Nephron progenitor cell (in vitro differentiated cells): ENCODE measurements at regions not wholly inside any gene's neighbourhood (a gene's known extent, or its start where the extent isn't known, plus 50 kb on each side); places are given as distances from the start of the nearest gene placed in this dataset.

ENCODE experiments used
- DNase-seq: peaks from one replicate; pipeline ENCODE4 v3.0.0; 2021
- H3K27ac Mint-ChIP-seq: 2 replicates; pipeline ENCODE4 v1.8.0; 2021; ENCODE audit warnings: mild to moderate bottlenecking, moderate library complexity, mixed read lengths
- H3K27me3 Mint-ChIP-seq: 2 replicates; pipeline ENCODE4 v1.8.0; 2021; ENCODE audit warnings: mild to moderate bottlenecking, low read depth, mixed read lengths; ENCODE audit not compliant: poor library complexity
- H3K36me3 Mint-ChIP-seq: 2 replicates; pipeline ENCODE4 v1.8.0; 2021; ENCODE audit warnings: low read depth, mixed read lengths
- H3K4me1 Mint-ChIP-seq: 2 replicates; pipeline ENCODE4 v1.8.0; 2021; ENCODE audit warnings: mixed read lengths
- H3K4me3 Mint-ChIP-seq: 2 replicates; pipeline ENCODE4 v1.8.0; 2021; ENCODE audit warnings: mild to moderate bottlenecking, moderate library complexity, mixed read lengths
- H3K9me3 Mint-ChIP-seq: 2 replicates; pipeline ENCODE4 v1.8.0; 2021; ENCODE audit warnings: mild to moderate bottlenecking, moderate library complexity, mixed read lengths
- CTCF ChIP-seq: fragments of 200-600 bp; sonication (generic); IDR thresholded peaks from 2 replicates; pipeline ENCODE4 v1.5.0; 2021; ENCODE audit warnings: antibody characterized with exemption

- no peak overlapping the region for H3K27ac Mint-ChIP-seq
These were observed 142.3 kb downstream of the TLE3 start for GRCh38 chr15:69955240-69955894.

GRCh38 chr15:69956417-69956816 lies 141.3 kb downstream of the TLE3 start:
- Mint-ChIP-seq H3K36me3 (no peaks in the 10 kb centered on the region), H3K9me3 (no peaks in the 10 kb centered on the region), H3K27me3 (peaks cover 4% of the 10 kb centered on the region), H3K4me1 (peaks cover 19% of the 10 kb centered on the region), H3K4me3 (no peak overlapping the region), H3K27ac (no peak overlapping the region)
- DNase-seq = no peak
- no peak for TF ChIP-seq CTCF

More at GRCh38 chr15:69955240-69955894, 142.3 kb downstream of the TLE3 start:
- Mint-ChIP-seq H3K4me3 (no peak overlapping the region), H3K9me3 (no peaks in the 10 kb centered on the region), H3K36me3 (no peaks in the 10 kb centered on the region), H3K4me1 (peaks cover 19% of the 10 kb centered on the region), H3K27me3 (peaks cover 4% of the 10 kb centered on the region)
- TF ChIP-seq CTCF = no peak
- DNase-seq = no peak

GRCh38 chr15:69957175-69957574 lies 140.5 kb downstream of the TLE3 start:
- no peaks in the 10 kb centered on the region for H3K36me3 Mint-ChIP-seq
- peaks cover 4% of the 10 kb centered on the region for H3K27me3 Mint-ChIP-seq
- H3K27ac Mint-ChIP-seq = no peak overlapping the region
- peaks cover 19% of the 10 kb centered on the region for H3K4me1 Mint-ChIP-seq
- H3K9me3 Mint-ChIP-seq = no peaks in the 10 kb centered on the region
- no peak overlapping the region for H3K4me3 Mint-ChIP-seq
- TF ChIP-seq CTCF = no peak
- DNase-seq = no peak

GRCh38 chr15:69958496-69959084 lies 139.1 kb downstream of the TLE3 start:
- no peak for TF ChIP-seq CTCF
- H3K27ac Mint-ChIP-seq = no peak overlapping the region
- no peak for DNase-seq
- H3K4me1 Mint-ChIP-seq = peaks cover 19% of the 10 kb centered on the region
- no peak overlapping the region for H3K4me3 Mint-ChIP-seq
- H3K9me3 Mint-ChIP-seq = no peaks in the 10 kb centered on the region
- no peaks in the 10 kb centered on the region for H3K36me3 Mint-ChIP-seq
- peaks cover 4% of the 10 kb centered on the region for H3K27me3 Mint-ChIP-seq

- Mint-ChIP-seq H3K27ac (no peak overlapping the region), H3K27me3 (peaks cover 9% of the 10 kb centered on the region), H3K4me1 (no peaks in the 10 kb centered on the region), H3K36me3 (no peaks in the 10 kb centered on the region), H3K9me3 (no peaks in the 10 kb centered on the region), H3K4me3 (no peak overlapping the region)
- no peak for DNase-seq
- no peak for TF ChIP-seq CTCF
These were observed 135.2 kb downstream of the TLE3 start for GRCh38 chr15:69962561-69962960.

GRCh38 chr15:69963385-69963784 lies 134.3 kb downstream of the TLE3 start:
- no peak for TF ChIP-seq CTCF
- H3K27ac Mint-ChIP-seq = no peak overlapping the region
- H3K36me3 Mint-ChIP-seq = no peaks in the 10 kb centered on the region
- peaks cover 6% of the 10 kb centered on the region for H3K27me3 Mint-ChIP-seq
- no peaks in the 10 kb centered on the region for H3K4me1 Mint-ChIP-seq
- H3K4me3 Mint-ChIP-seq = no peak overlapping the region
- DNase-seq = no peak
- H3K9me3 Mint-ChIP-seq = no peaks in the 10 kb centered on the region
